ENCODE measurements at regions not wholly inside any gene's neighbourhood (a gene's known extent, or its start where the extent isn't known, plus 50 kb on each side); places are given as distances from the start of the nearest gene placed in this dataset.

DNA sequence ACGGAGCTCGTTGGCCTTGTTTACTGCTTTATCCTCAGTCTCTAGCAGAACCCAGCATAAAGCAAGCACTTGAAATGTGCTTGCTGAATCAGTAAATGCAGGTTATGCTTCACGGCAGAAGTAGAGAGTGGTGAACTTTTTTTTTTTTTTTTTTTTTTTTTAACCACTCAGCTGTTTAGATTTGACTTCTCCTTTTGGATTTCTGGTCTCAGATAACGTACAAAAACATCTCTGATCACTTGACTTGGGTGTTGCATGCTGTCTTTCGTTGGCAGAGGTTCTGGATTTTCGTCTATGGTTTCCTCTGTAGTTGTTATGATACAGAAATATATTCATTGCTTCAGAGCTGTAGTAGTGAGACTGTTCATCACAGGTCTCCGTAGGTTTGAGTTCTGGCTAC, 242.5 kb upstream of the HABP2 start:
- Mint-ChIP-seq H3K27ac (ENCODE audit: low read depth, unreplicated experiment) (no peak overlapping the region), H3K9me3 (ENCODE audit: unreplicated experiment) (peaks cover 17% of the 10 kb centered on the region), H3K4me3 (ENCODE audit: unreplicated experiment) (no peak overlapping the region), H3K36me3 (ENCODE audit: insufficient read depth, unreplicated experiment) (no peaks in the 10 kb centered on the region), H3K4me1 (ENCODE audit: insufficient read depth, unreplicated experiment) (peaks cover 5% of the 10 kb centered on the region), H3K27me3 (ENCODE audit: insufficient read depth, unreplicated experiment) (peaks cover 20% of the 10 kb centered on the region)
- no peak for TF ChIP-seq CTCF (IDR thresholded peaks at IDR 0.05; ENCODE audit: unreplicated experiment)
- DNase-seq (ENCODE audit: unreplicated experiment): no peak
- no TSS peak for BruUV-seq (replicated peaks)
- ChIA-PET POLR2A (no interaction called here), CTCF (interaction anchor here (0.6 kb wide), 1 partner anchor 773 kb away, joined by 3 read pairs; no protein-coding TSS in a partner anchor)
- intact Hi-C loops (cut with micrococcal nuclease): no loop called here

GRCh38 chr10:113313048-113313602, 239.7 kb upstream of the HABP2 start:
- Mint-ChIP-seq H3K9me3 (ENCODE audit: unreplicated experiment) (peaks cover 24% of the 10 kb centered on the region), H3K4me3 (ENCODE audit: unreplicated experiment) (no peak overlapping the region), H3K36me3 (ENCODE audit: insufficient read depth, unreplicated experiment) (peaks cover 3% of the 10 kb centered on the region), H3K4me1 (ENCODE audit: insufficient read depth, unreplicated experiment) (no peaks in the 10 kb centered on the region), H3K27ac (ENCODE audit: low read depth, unreplicated experiment) (no peak overlapping the region), H3K27me3 (ENCODE audit: insufficient read depth, unreplicated experiment) (peaks cover 36% of the 10 kb centered on the region)
- TF ChIP-seq CTCF (IDR thresholded peaks at IDR 0.05; ENCODE audit: unreplicated experiment): no peak
- POLR2A ChIA-PET: interaction anchor here (1.0 kb wide), 1 partner anchor 44 kb away, joined by 3 read pairs; no protein-coding TSS in a partner anchor
- intact Hi-C loops (cut with micrococcal nuclease): no loop called here
- no TSS peak for BruUV-seq (replicated peaks)
- CTCF ChIA-PET: no interaction called here
- no peak for DNase-seq (ENCODE audit: unreplicated experiment)

DNA sequence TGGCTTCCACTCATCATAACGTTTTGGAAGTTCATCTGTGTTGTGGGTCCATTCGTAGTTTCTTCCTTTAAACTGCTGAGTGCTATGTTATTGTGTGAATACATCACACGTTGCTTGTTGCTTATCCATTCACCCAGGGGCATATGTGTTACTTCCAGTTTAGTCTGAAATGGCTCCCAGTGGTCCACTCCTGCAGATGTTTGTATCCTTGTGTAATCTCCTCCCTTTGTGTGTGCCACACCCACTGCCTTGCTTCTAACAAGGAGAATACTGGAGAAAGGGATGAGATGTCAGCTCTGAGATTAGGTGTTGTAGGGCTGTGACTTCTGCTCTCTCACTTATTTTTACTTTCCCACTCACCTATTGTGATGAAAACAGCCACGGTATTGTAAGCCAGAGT, 239.1 kb upstream of the HABP2 start:
- ChIA-PET POLR2A (interaction anchor here (1.0 kb wide), 1 partner anchor 44 kb away, joined by 3 read pairs; no protein-coding TSS in a partner anchor), CTCF (interaction anchor here (0.5 kb wide), 1 partner anchor 140 kb away, joined by 4 read pairs; no protein-coding TSS in a partner anchor)
- peaks cover 6% of the 10 kb centered on the region for H3K36me3 Mint-ChIP-seq (ENCODE audit: insufficient read depth, unreplicated experiment)
- DNase-seq (ENCODE audit: unreplicated experiment): no peak
- intact Hi-C loops (cut with micrococcal nuclease): no loop called here
- H3K9me3 Mint-ChIP-seq (ENCODE audit: unreplicated experiment): peaks cover 24% of the 10 kb centered on the region
- H3K4me3 Mint-ChIP-seq (ENCODE audit: unreplicated experiment): no peak overlapping the region
- no peak overlapping the region for H3K27ac Mint-ChIP-seq (ENCODE audit: low read depth, unreplicated experiment)
- H3K27me3 Mint-ChIP-seq (ENCODE audit: insufficient read depth, unreplicated experiment): peaks cover 36% of the 10 kb centered on the region
- TF ChIP-seq CTCF (IDR thresholded peaks at IDR 0.05; ENCODE audit: unreplicated experiment): no peak
- H3K4me1 Mint-ChIP-seq (ENCODE audit: insufficient read depth, unreplicated experiment): no peaks in the 10 kb centered on the region
- no TSS peak for BruUV-seq (replicated peaks)

- no peak for DNase-seq (ENCODE audit: unreplicated experiment)
- POLR2A ChIA-PET: no interaction called here
- no peak overlapping the region for H3K27ac Mint-ChIP-seq (ENCODE audit: low read depth, unreplicated experiment)
- no peak overlapping the region for H3K4me3 Mint-ChIP-seq (ENCODE audit: unreplicated experiment)
- no TSS peak for BruUV-seq (replicated peaks)
- no peak for TF ChIP-seq CTCF (IDR thresholded peaks at IDR 0.05; ENCODE audit: unreplicated experiment)
- CTCF ChIA-PET: interaction anchor here (1.4 kb wide), 1 partner anchor 68 kb away, joined by 5 read pairs; no protein-coding TSS in a partner anchor
- H3K27me3 Mint-ChIP-seq (ENCODE audit: insufficient read depth, unreplicated experiment): peaks cover 29% of the 10 kb centered on the region
- intact Hi-C loops (cut with micrococcal nuclease): no loop called here
- H3K4me1 Mint-ChIP-seq (ENCODE audit: insufficient read depth, unreplicated experiment): no peaks in the 10 kb centered on the region
- peaks cover 6% of the 10 kb centered on the region for H3K36me3 Mint-ChIP-seq (ENCODE audit: insufficient read depth, unreplicated experiment)
- peaks cover 24% of the 10 kb centered on the region for H3K9me3 Mint-ChIP-seq (ENCODE audit: unreplicated experiment)
Observed at GRCh38 chr10:113316506-113316905, 236.3 kb upstream of the HABP2 start.
